HG03135 (cell line): ENCODE measurements at regions not wholly inside any gene's neighbourhood (a gene's known extent, or its start where the extent isn't known, plus 50 kb on each side); places are given as distances from the start of the nearest gene placed in this dataset.
"Not testable (repeated sequence)": the region's sequence is repeated elsewhere in the genome, so short reads cannot be mapped to it uniquely, and the experiment has no call there.

ENCODE experiments used
- ATAC-seq: cut with Tn5 transposase; IDR thresholded peaks from one replicate; pipeline ENCODE4 v1.9.1; 2021; ENCODE audit warnings: mild to moderate bottlenecking, moderate library complexity; ENCODE audit not compliant: unreplicated experiment

DNA sequence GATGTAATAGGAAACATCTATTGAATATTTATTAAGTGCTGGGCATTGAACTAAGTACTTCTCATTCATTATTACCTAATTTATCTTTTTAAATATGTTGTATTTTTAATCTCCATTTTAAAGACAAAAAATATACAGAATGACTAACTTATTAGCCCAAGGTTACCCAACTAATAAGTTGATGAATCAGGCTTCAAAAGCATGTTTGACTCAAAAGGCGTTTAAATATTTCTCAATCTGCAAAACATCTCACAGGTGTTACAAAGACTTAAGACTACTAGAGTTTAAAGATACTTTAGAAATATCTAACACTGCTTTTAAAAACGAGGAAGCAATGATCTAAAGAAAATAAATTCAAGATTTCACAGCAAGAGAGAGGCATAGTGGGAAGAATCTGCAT lies 457.4 kb upstream of the DCN start:
- no peak for ATAC-seq

DNA sequence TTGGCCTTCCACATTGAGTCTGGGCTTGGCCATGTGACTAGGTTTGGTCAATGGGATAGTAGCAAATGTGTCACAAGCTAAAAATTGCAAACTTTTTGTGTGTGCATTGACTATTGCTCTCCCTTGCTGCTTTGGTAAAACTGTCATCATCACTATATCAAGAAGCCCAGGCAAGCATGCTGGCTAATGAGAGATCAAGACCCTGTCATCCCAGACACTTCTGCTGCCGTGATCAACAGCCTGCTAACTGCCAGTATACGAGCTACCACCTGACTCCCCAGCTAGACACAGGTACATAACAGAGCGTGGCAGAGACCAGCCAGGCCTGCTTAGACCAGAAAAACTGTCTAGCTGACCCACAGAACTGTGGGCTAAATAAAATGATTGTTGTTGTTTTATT lies 456.7 kb upstream of the DCN start:
- ATAC-seq = no peak

- no peak for ATAC-seq
Measured at GRCh38 chr12:91637789-91638624, 455.4 kb upstream of the DCN start.

- ATAC-seq = no peak
Measured at GRCh38 chr12:91636721-91637120, 454.1 kb upstream of the DCN start.

DNA sequence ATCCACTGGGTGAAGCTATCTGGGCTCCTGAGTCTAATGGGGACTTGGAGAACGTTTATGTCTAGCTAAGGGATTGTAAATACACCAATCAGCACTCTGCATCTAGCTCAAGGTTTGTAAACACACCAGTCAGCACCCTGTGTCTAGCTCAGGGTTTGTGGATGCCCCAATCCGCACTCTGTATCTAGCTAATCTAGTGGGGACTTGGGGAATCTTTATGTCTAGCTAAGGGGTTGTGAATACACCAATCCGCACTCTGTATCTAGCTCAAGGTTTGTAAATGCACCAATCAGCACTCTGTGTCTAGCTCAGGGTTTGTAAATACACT lies 451.7 kb upstream of the DCN start:
- ATAC-seq = not testable (repeated sequence)

DNA sequence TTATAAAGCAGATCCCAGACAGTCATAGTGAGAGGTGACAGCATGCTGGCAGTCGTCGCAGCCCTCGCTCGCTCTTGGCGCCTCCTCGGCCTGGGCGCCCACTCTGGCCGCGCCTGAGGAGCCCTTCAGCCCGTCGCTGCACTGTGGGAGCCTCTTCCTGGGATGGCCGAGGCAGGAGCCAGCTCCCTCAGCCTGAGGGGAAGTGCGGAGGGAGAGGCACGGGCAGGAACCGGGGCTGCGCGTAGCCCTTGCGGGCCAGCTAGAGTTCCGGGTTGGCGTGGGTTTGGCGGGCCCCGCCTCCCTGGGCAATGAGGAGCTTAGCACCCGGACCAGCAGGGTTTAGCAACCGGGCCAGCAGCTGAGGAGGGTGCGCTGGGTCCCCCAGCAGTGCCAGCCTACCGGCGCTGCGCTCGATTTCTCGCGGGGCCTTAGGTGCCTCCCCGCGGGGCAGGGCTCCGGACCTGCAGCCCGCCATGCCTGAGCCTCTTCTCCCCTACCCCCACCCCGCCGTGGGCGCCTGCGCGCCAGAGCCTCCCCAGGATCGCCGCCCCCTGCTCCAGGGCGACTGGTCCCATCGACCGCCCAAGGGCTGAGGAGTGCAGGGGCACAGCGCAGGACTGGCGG lies 451.2 kb upstream of the DCN start:
- no peak for ATAC-seq

- ATAC-seq = no peak
Measured at GRCh38 chr12:91633206-91633605, 450.6 kb upstream of the DCN start.

DNA sequence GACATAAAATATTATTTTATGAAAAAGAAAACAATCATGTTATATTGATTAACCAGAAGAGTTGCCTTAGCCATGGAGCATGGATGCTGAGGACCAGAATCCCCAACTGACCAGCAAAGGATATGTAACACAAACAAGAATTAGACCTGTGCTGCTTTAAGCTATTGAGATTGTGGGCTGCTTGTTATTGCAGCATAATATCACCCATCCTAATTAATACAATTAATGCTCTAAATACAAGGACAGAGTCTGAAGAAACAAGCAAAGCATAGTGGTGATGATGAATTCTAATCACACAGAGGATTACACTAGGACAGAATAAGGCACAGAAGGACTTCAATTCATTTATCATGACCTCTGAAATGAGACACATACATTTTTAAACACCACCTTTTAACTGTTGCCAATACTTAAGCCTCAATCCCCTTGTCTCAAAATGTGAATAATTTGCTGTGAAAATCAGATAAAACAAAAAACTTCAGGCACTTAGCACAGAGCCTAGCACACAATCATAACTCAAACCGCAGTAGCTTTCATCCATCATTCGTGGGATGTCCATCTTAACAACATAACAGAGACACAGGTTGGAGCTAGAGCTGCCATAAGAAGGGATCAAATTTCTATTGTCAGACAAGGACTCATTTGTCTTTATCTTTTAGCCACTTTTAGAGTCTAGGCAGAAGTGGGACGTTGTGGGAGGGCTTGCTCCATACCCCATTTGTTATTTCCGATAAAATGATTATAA lies 449.6 kb upstream of the DCN start:
- no peak for ATAC-seq

GRCh38 chr12:91630596-91631293 lies 448.1 kb upstream of the DCN start:
- ATAC-seq = no peak

DNA sequence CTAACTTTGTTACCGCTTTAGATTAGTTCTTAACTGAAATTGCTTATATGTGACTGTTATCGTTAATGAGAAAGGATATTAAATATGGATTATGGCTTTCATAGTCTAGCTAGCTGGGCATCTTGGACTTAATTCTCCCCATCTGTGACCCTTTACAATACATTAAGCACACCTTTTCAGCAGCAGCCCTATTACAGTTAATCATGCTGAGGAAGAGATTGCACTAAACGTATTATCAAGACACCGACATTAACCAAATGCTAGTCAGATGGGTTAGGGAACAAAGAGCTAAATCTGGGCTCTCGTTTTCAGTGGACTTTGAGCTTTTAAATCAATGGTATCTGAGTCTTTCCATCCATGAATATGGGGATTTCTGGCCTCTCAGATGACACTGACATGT lies 447.5 kb upstream of the DCN start:
- no peak for ATAC-seq

GRCh38 chr12:91629440-91629839 lies 446.8 kb upstream of the DCN start:
- ATAC-seq = no peak

- no peak for ATAC-seq
Measured at GRCh38 chr12:91628656-91629055, 446.0 kb upstream of the DCN start.

DNA sequence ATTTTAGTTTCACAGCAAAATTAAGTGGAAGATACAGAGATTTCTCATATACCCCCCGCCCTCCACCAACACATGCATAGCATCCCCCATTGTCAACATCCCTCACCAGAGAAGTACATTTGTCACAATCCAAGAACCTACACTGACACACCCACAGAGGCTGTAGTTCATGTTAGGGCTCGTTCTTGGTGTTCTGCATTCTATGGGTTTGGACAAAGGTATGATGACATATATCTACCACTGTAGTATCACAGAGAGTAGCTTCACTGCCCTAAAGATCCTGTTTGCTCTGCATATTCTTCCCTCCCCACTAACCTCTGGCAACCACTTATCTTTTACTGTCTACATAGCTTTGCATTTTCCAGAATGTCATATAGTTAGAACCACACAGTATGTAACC lies 444.6 kb upstream of the DCN start:
- no peak for ATAC-seq

GRCh38 chr12:91622981-91623380 lies 440.4 kb upstream of the DCN start:
- ATAC-seq = no peak

- ATAC-seq = no peak
Measured at GRCh38 chr12:91622037-91622436, 439.4 kb upstream of the DCN start.

GRCh38 chr12:91620992-91621391 lies 438.4 kb upstream of the DCN start:
- no peak for ATAC-seq

DNA sequence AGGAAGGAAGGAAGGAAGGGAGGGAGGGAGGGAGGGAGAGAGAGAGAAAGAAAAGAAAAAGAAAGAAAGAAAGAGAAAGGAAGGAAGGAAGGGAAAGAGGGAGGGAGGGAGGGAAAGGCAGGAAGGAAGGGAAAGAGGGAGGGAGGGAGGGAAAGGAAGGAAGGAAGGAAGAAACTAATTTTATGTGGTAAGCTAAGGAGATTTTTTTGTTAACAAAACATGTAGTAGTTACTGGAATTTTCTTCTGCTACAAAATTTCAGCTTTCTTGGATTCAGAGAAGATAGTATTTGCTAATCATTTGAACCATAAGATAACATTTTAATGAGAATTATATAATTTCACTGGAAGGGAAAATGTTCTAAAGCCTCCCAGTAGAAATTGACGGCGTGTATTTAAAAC lies 437.8 kb upstream of the DCN start:
- ATAC-seq = no peak

- no peak for ATAC-seq
Measured at GRCh38 chr12:91618281-91618680, 435.7 kb upstream of the DCN start.

DNA sequence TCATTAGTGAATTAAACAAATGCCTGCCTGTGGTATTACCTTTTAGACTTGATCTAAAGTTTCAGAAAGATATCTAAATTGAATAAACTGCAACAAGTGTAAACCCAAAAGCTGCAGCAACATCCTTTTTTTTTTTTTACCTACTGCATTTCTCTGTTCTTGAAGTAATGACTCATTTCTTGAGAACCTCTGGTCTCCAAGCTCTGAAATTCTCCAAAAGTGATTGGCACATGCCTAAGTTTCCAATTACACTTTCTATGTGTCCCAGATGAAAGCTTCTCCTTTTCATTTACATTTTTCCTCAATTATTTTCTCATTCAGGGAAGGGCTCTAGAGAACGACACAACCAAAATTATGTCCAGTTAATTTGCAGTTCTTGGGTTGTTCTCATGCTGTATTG lies 435.2 kb upstream of the DCN start:
- ATAC-seq = no peak

DNA sequence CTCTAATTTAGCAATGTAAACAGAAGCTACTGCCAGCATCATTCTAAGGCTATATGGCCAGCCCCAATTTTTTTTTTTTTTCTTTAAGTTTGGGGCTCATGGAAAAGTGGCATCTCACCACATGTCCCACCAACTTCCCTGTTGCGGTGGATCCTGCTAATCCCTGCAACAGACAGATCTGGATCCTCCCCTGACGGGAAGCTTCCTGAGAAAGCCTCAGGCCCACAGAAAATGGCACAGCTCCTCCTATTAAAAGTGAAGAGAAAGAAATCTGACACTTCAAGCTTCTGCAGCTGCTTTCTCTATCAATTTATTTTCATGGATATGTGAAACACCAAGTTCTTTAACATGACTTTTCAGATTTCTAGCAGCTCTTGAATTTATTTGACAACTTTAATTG lies 433.8 kb upstream of the DCN start:
- no peak for ATAC-seq

GRCh38 chr12:91613223-91613779 lies 430.7 kb upstream of the DCN start:
- ATAC-seq = no peak
